HG03108 (cell line): ENCODE measurements at regions not wholly inside any gene's neighbourhood (a gene's known extent, or its start where the extent isn't known, plus 50 kb on each side); places are given as distances from the start of the nearest gene placed in this dataset.
"Not testable (repeated sequence)": the region's sequence is repeated elsewhere in the genome, so short reads cannot be mapped to it uniquely, and the experiment has no call there.

ENCODE experiments used
- ATAC-seq: cut with Tn5 transposase; IDR thresholded peaks from one replicate; pipeline ENCODE4 v1.9.1; 2021; ENCODE audit warnings: moderate library complexity; ENCODE audit not compliant: unreplicated experiment

GRCh38 chr16:59601452-59601851, 867.3 kb upstream of the GOT2 start:
- no peak for ATAC-seq

DNA sequence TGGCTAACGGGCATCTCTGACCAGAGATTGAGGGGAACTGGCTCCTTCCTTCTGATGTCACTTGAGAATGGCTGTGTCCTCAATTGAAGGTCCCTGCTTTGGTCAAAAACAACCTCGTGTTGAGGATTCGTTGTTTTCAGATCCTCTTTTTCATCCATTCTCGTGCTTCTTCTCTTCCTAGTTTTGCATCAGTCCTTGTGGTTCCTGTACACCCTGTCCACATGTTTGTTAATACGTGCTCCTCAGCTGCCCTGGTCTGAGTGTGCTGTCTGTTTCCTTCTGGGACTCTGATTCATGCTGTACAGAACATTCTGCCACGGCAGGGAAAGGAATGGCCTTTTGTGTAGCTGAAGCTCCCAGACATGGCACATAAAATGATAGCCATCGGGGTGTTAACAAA, 863.2 kb upstream of the GOT2 start:
- ATAC-seq = no peak

- no peak for ATAC-seq
Measured at GRCh38 chr16:59596693-59597092, 862.6 kb upstream of the GOT2 start.

DNA sequence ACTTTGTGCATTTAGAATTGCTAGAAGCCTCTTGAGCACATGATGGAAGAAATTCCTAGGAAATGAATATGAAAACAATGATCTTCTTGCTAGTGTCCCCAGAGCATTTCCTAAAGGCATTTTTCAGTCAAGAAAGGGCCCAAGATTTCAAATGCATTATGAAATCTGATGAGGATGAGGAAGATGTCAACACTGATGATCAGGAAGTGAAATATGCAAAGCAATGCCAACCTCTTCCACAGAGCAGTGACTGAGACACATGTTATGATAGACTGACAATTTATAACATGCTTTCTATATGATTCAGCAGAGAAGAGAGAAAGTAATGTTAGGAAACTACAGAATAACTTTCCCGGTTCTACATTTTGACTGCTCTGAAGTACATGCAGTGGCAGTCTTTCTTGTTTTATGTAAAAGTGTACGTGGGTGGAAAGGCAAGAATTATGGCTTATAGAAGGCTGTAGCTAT, 859.1 kb upstream of the GOT2 start:
- no peak for ATAC-seq

DNA sequence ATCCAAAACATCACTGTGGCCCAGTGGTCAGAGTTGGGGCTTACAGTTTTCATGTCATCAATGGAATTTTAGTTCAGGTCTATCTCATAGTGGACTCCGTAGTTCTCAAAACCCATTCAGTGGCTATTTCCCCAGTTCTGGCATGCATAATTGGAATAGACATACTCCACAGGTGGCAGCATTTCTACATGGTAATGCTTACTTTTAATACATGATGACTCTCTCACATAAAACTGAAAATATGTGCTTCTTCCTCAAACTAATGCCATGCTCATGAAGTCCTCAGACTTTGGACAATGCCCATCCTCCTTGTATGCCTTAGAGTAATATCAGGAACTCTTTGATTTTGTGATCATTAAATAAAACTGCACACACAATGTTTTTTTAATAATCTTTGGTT, 857.4 kb upstream of the GOT2 start:
- no peak for ATAC-seq

- no peak for ATAC-seq
Measured at GRCh38 chr16:59590845-59591244, 856.7 kb upstream of the GOT2 start.

- ATAC-seq = no peak
Measured at GRCh38 chr16:59586331-59586730, 852.2 kb upstream of the GOT2 start.

- no peak for ATAC-seq
Measured at GRCh38 chr16:59574296-59574695, 840.2 kb upstream of the GOT2 start.

- ATAC-seq = no peak
Measured at GRCh38 chr16:59573528-59574271, 839.6 kb upstream of the GOT2 start.

GRCh38 chr16:59567496-59567895, 833.4 kb upstream of the GOT2 start:
- no peak for ATAC-seq

DNA sequence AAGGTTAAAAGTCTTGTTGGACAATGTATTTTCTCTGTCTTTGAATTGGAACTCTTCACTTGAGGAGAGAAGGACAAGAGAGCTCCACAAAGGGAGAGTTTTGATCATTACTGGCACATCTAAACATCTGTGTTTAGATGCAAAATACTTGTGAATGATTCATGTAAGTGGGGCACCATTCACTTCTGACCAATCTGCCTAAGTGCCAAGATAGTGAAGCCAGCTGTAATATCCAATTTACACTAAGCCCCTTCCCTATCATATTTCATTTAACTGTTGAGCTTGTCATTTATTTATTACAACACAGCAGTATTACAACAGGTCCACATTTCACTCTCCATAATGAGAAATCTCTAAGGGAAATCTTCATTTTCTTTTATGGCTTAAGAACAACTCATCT, 832.3 kb upstream of the GOT2 start:
- ATAC-seq = no peak

- ATAC-seq = no peak
Measured at GRCh38 chr16:59558679-59559078, 824.6 kb upstream of the GOT2 start.

DNA sequence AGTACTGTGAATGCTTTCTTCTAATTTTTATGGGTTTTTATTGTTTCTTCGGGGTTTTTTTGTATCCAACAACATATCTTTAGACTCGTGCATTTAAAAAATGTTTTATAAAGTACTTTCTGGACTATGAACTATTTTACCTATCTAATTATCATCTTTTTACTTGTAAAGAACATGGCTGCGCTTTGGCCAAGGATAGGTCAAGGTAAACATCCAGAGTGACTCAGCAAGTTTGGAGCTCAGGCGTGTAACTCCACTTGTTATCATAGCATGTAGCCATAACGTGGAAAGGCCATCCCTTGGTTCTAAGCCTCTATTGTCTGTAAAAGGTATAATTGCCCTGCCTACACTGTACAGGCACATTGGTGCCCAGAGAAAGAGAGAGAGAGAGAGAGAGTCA, 818.0 kb upstream of the GOT2 start:
- ATAC-seq = no peak

GRCh38 chr16:59545721-59546120, 811.6 kb upstream of the GOT2 start:
- ATAC-seq = no peak

DNA sequence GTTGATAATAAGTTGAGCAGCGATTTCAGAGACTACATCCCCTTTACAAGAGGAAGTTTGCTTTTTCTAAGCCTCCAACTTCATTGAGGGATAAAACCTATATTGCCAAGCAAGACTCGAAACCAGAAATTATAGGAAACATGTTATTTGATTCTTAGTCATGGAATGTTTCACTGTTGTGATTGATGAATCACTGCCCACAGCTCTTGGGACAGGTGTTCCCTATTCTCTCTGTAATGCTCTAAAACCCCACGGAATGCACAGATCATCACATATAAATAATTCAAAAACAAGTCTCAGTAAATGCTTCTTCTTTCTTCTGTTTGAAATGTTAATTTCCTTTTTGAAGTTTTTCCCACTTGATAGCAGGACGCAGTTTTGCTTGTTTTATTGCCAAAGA, 809.5 kb upstream of the GOT2 start:
- no peak for ATAC-seq

DNA sequence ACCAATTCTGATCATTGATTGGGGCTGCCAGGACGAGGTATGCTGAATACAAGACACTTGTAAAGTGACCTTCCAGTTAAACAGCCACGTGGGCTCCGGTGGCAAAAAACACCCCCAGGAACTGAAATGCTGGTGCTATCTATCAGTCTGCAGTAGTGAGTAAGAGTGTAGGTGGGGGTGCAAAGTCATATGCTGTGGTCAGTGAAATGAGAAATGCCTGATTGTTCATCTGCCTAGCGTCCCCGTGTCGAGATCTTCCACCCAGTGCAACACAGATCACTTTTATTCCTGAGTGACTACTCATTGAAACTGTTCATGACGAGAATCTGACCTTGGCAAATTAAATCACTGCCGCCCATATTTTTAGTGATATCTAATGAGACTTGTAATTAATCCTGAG, 806.5 kb upstream of the GOT2 start:
- ATAC-seq = no peak

- ATAC-seq = no peak
Measured at GRCh38 chr16:59535298-59535697, 801.2 kb upstream of the GOT2 start.

DNA sequence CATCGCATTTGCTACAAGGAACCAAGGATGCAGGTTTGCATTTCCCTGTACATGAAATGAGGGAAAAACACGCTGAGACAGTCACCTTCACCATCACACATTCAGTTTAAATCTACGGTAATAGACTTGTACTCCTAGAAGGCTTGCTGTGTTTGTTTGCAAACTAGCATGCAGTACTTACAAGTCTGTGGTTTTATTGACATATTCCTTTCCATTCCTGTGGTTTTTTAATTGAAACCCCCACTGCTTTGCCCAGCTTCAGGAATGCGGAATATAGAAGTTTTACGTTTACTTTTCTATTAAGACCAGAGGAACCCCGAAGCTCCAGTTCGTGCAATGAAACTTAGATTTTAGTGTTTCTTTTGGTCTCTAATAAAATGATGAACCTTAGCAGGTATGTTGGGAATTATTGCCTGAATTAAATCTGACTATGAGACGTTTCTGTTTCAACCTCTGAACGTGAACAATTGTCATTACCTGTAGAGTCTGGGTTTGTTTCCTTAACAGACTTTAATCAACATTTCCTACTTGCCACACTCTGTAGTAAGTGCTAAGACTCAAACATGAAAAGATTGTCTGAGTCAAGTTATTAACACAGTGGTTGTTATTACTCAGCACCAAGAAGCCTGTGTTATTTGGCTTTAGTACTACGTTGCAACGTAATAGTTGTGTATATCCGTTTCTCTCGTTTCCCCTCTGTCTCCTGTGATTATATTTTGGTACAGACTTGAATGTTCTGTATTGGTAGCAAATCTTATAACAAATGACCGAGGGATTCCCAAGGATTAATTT, 793.3 kb upstream of the GOT2 start:
- no peak for ATAC-seq

DNA sequence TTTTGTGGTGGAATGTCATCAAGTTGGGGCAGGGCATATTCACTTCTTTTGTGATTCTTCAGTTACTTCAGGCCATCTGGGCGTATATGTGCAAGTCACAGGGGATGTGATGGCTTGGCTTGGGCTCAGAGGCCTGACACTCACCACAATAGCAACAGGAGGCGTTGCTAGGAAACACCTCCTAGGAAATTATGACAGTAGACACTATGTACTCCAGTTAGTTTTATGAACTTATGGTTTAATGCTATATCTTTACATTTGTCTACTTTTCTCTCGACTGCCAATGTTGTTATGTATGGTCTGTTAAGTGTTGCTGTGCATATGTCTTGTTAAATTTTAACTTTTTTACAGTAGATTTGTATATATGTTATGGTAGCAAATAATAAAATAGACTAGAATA, 788.7 kb upstream of the GOT2 start:
- ATAC-seq = no peak

- not testable (repeated sequence) for ATAC-seq
Measured at GRCh38 chr16:59518721-59519120, 784.6 kb upstream of the GOT2 start.

- no peak for ATAC-seq
Measured at GRCh38 chr16:59514651-59515050, 780.5 kb upstream of the GOT2 start.

GRCh38 chr16:59510008-59510424, 775.9 kb upstream of the GOT2 start:
- ATAC-seq = no peak
